GM18505 (cell line): ENCODE measurements at regions not wholly inside any gene's neighbourhood (a gene's known extent, or its start where the extent isn't known, plus 50 kb on each side); places are given as distances from the start of the nearest gene placed in this dataset.
"Not testable (repeated sequence)": the region's sequence is repeated elsewhere in the genome, so short reads cannot be mapped to it uniquely, and the experiment has no call there.

ENCODE experiments used
- ATAC-seq: cut with Tn5 transposase; IDR thresholded peaks from one replicate; pipeline ENCODE4 v1.9.1; 2021; ENCODE audit not compliant: unreplicated experiment
- POLR2A ChIP-seq: IDR thresholded peaks from 4 replicates; pipeline ENCODE4 v1.6.1; 2011; ENCODE audit warnings: borderline replicate concordance; ENCODE audit not compliant: insufficient read depth, insufficient read length; ENCODE audit errors: extremely low read depth

- no peak for ATAC-seq
- no peak for TF ChIP-seq POLR2A
Measured at GRCh38 chr2:7691961-7692656, 774.9 kb downstream of the RNF144A start.

DNA sequence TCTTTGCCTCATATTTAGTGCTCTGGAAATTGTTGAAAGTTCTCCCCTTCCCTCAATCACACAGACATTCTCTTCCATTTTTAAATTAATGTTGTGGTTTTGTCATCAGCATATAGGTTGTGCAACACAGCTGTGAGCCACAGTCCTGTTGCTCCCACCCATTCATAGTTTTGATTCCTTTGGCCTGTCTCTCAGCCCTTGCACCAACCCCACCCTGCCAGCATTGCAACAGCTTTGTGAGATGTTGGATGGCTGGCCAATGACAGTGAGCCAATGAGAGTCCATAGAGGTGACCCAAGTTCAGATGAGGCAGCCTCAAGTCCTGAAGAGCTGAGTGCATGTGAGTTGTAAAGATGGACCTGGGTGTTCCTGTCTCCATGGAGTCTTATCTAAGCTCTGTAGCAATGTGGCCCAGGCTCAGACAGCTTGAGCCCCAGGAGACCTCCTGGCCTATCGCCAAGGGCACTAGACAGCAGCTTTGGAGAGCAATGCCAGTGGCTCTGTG is 775.5 kb downstream of the RNF144A start:
- no peak for TF ChIP-seq POLR2A

DNA sequence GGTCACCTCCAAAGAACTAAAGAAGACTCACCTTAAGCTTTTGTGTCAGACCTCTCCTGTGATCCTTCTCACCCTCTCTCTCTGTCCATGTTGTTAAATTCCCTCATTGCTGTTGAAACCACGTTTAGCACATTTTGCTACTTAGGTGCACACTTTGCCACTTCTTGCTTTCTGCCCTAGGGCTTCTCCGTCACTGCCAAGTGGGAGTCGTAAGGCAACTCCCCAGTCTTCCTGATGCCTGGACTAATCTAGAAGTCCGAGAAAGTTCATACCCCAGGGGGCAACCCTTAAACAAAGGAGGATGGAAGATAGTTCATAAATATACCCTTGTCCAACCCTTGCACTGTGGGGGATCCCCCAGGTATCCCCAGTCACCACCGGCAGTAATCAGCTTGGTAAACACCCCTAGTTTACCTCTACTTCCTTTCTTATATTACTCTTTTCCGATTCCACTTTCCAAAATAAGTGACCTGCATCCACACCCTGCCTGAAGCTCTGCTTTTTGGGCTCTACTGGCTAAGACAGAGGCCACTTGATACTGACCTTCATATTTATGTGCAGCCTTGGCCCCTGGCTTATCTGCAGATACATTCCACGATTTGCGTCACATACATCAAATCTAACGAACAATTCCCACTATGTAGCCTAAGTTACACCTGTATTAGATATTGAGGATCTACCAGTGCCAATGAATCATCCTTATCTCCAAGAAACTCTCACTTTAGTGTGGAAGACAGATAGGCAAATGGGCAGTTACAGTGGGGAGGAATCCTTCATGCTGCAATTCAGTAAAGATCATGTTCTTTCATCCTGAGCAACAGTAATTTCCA is 776.2 kb downstream of the RNF144A start:
- ATAC-seq: no peak
- no peak for TF ChIP-seq POLR2A

More for the DNA sequence above, 775.5 kb downstream of the RNF144A start:
- ATAC-seq: no peak

- ATAC-seq: no peak
- TF ChIP-seq POLR2A: no peak
Measured at GRCh38 chr2:7694076-7694985, 777.1 kb downstream of the RNF144A start.

DNA sequence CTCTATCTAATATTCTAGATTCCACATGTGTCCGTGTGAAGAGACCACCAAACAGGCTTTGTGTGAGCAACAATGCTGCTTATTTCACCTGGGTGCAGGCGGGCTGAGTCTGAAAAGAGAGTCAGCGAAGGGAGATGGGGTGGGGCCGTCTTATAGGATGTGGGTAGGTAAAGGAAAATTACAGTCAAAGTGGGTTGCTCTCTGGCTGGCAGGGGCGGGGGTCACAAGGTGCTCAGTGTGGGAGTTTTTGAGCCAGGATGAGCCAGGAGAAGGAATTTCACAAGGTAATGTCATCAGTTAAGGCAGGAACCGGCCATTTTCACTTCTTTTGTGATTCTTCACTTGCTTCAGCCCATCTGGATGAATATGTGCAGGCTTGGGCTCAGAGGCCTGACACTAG is 779.3 kb downstream of the RNF144A start:
- not testable (repeated sequence) for ATAC-seq

DNA sequence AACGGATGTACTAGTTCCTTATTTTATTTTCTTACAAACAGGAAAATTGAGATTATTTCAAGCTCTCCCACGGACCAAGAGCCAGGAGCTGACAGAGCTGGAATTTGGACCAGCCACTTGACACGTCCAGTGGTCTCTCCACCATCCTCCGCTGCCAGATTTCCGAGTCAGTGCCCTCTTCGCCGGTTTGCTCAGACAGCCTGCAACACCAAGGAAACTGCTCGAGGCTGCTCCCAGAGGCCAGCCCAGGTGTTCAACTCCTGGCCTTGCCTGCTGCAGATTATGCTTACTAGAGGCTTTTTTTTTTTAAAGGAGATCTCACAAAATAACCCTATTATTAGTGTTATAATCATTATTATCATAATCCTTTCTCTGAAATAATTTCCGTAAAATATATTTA is 779.8 kb downstream of the RNF144A start:
- TF ChIP-seq POLR2A: no peak
- ATAC-seq: no peak

DNA sequence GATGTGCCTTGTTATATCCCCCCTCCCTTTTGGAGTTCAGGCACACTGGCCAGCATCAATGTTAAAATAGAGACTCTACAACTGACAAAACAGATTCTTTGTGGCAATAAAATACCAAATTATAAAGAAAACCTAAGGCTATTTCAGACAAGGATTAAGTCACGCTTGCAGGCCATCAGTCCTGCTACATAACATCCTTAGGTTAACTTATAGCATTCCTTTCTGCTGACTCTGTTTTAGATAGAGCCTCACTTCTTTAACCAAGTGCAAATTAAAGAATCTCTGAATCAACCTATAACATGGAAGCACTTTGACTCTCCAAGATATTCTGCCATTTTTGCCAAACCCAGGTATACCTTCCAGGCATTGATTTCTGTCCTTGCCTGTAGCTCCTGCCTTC is 784.6 kb downstream of the RNF144A start:
- no peak for TF ChIP-seq POLR2A
- no peak for ATAC-seq

DNA sequence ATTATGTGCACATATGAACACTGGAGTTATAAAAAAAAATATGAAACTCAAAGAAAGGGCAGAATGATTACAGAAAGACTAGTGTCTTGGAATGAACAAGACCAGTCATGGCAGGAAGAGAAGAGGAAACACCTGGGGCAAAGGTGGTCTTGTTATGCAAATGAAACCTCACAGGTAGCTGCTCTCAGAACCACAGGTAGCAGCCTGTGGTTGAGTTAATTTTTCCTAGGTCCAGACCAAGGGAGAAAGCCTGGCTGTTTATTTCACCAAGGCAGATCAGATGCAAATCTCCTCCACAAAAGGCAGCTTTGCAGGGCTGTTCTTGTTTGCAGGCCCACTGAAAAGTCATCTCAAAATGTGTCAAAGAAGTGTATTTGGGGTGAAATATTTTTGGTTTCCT is 785.8 kb downstream of the RNF144A start:
- no peak for TF ChIP-seq POLR2A
- ATAC-seq: no peak

DNA sequence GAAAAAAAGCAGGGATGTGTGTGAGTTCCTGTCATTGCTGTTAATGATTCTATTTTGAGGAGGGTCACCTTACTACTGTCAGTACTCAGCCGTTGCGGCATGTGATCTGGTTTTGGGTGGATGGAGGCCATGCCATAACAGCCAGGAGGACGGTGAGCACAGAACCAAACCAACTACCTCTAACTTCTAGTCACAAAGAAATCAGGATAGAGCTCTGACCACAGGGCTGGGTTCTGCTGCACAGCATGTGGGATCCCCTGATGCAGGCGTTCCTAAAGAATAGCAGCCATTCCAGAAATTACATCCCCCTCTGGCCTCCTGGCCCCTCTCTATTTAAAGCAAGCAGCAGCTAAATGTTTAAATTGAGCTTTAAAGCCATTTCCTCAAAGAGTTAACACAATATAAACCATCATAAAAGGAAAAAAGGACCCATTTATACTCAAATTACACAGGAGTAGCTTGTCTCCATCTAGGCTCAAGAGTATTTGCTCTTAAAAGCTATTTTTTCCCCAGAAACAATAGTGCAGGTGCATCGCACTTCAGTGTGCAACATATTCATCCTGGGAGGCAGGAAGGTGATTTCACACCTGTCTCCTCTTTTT is 786.4 kb downstream of the RNF144A start:
- ATAC-seq: no peak
- no peak for TF ChIP-seq POLR2A

- TF ChIP-seq POLR2A: no peak
- no peak for ATAC-seq
Measured at GRCh38 chr2:7704296-7704865, 787.2 kb downstream of the RNF144A start.

- TF ChIP-seq POLR2A: no peak
- no peak for ATAC-seq
Measured at GRCh38 chr2:7706791-7707190, 789.6 kb downstream of the RNF144A start.

DNA sequence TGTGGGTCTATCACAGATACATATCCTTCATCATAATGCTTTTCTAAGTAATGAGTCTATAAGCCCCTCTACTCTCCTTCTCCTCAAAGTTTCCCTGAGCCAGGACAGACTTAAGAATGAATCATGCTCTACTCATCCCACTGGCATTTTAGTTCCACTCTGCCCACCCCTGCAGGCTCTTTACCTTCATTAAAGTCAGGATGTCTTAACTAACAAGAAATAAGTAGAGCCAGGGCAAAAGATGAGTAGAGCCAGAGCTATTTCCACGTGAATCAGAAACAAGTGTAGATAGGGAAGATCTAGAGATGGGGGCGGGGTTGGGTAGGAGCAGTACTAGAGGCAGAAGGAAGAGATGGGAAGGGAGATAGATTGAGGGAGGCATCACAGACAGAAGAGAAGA is 790.5 kb downstream of the RNF144A start:
- no peak for TF ChIP-seq POLR2A
- no peak for ATAC-seq
